Stimulated activated CD4-positive, alpha-beta T cell treated with anti-CD3 and anti-CD28 coated beads, Interleukin-1b, Interleukin-23, amount 100 ng/mL, for 24 hours (primary cell): ENCODE measurements at regions not wholly inside any gene's neighbourhood (a gene's known extent, or its start where the extent isn't known, plus 50 kb on each side); places are given as distances from the start of the nearest gene placed in this dataset.

ENCODE experiments used
- DNase-seq, 4 experiments: peaks; one replicate each; pipeline ENCODE4 v3.0.0-alpha.2; 2020; ENCODE audit warnings: low read depth in 4 of 4, low spot score in 1 of 4

GRCh38 chr15:100809587-100809986 is 70.0 kb upstream of the ALDH1A3 start:
- no peak for DNase-seq

- DNase-seq = no peak
Observed at GRCh38 chr15:100810229-100810628, 69.4 kb upstream of the ALDH1A3 start.

GRCh38 chr15:100810831-100811230 is 68.8 kb upstream of the ALDH1A3 start:
- no peak for DNase-seq

DNA sequence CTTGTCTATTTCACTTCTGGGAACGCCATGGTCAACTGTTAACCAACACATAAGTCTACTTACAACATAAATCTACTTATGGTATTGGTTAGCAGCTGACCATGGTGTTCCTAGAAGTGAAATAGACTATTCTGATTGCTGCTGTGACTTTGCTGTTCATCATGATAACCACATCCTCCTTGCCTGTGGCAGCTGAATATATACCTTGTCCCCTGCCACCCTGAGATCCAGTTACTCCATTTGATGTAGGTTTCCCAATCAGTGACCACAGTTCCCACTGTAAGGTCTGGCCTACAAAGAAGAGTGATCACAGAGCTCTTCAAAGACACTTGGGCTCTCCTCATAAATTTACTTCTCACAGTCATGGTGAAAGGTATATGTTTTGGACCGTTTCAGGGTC is 66.8 kb upstream of the ALDH1A3 start:
- no peak for DNase-seq

DNA sequence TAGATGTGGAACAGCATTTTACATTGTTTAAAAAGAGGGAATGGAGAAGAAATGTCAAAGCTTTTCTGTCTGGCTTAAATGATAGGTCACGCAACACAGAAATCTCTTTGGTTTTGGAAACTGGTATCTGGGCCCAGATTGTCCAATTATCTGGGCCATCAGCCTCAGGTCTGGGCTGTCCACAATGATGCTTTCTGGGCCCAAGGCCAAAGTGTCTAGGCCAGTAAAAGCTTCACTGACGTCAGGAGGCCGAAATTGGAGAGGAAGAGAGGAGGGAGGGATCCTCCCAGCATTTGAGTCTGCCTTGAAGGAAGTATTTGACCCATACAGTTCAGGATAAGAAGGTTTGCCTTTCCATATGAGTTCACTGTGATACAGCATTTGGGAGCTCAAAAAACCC is 60.7 kb upstream of the ALDH1A3 start:
- no peak for DNase-seq

- DNase-seq = no peak
Observed at GRCh38 chr15:100820528-100820927, 59.1 kb upstream of the ALDH1A3 start.

GRCh38 chr15:100821327-100821726 is 58.3 kb upstream of the ALDH1A3 start:
- no peak for DNase-seq

- DNase-seq = no peak
Observed at GRCh38 chr15:100824211-100824610, 55.4 kb upstream of the ALDH1A3 start.

DNA sequence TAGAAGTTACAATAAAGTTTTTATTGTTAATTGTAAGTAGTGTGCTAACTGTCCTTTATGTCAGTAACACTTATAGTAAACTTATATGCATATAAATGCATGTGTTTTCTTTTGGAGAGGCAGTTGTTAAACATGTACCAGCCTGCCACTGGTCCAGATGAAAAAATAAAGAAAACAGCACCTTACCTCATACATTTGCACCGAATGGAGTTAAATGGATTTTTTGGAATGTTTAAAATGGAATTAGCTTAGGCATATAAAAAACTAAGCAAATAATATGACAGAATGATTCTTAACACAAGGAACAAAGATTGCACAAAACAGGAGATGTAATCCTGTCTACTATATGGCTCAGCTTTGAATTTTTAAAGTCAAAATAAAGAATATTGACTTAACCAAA is 50.2 kb upstream of the ALDH1A3 start:
- DNase-seq = no peak
